GM12865 (cell line): ENCODE measurements at regions not wholly inside any gene's neighbourhood (a gene's known extent, or its start where the extent isn't known, plus 50 kb on each side); places are given as distances from the start of the nearest gene placed in this dataset.

Experiments used
- DNase-seq: peaks from one replicate; pipeline ENCODE4 v3.0.0; 2010; ENCODE audit warnings: low read depth
- H3K4me3 ChIP-seq: 2 replicates; pipeline ENCODE4 v1.5.1; 2011; ENCODE audit warnings: mild to moderate bottlenecking, low read depth, low read length, control low read depth
- TF ChIP-seq, protein P1 (sequence below): IDR thresholded peaks from 2 replicates; pipeline ENCODE4 v1.5.1; 2011; ENCODE audit warnings: low read length, control low read depth, low read depth, inconsistent platforms; ENCODE audit not compliant: insufficient read depth; ENCODE audit errors: missing control alignments

- no peak overlapping the region for H3K4me3 ChIP-seq
- TF ChIP-seq, protein P1, sequence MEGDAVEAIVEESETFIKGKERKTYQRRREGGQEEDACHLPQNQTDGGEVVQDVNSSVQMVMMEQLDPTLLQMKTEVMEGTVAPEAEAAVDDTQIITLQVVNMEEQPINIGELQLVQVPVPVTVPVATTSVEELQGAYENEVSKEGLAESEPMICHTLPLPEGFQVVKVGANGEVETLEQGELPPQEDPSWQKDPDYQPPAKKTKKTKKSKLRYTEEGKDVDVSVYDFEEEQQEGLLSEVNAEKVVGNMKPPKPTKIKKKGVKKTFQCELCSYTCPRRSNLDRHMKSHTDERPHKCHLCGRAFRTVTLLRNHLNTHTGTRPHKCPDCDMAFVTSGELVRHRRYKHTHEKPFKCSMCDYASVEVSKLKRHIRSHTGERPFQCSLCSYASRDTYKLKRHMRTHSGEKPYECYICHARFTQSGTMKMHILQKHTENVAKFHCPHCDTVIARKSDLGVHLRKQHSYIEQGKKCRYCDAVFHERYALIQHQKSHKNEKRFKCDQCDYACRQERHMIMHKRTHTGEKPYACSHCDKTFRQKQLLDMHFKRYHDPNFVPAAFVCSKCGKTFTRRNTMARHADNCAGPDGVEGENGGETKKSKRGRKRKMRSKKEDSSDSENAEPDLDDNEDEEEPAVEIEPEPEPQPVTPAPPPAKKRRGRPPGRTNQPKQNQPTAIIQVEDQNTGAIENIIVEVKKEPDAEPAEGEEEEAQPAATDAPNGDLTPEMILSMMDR: no peak
- DNase-seq: no peak
These were observed 141.4 kb downstream of the PHLDA1 start for GRCh38 chr12:75890141-75890540.

GRCh38 chr12:75888874-75889613, 142.5 kb downstream of the PHLDA1 start:
- no peak overlapping the region for H3K4me3 ChIP-seq
- TF ChIP-seq, protein P1: no peak
- no peak for DNase-seq

DNA sequence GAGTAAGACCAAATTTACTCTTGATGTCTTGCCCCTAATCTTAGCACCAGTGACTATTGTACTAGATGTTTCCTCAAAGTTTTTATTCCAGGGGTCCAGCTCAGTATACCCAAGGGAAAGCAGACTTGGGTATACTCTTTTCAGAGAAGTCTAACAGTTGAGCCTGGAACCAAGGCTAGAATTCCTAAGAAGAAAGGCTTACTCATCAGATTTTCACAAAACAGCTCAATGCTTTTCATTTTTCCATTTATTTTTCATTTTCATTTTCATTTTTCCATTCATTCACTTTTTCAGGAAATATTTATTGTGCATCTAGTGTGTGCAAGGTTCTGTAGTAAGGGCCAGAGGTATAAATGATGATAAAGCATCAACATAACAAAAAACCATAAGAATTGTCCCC, 143.2 kb downstream of the PHLDA1 start:
- no peak for DNase-seq
- no peak overlapping the region for H3K4me3 ChIP-seq
- TF ChIP-seq, protein P1: no peak

- TF ChIP-seq, protein P1: no peak
- no peak for DNase-seq
- no peak overlapping the region for H3K4me3 ChIP-seq
These were observed 143.6 kb downstream of the PHLDA1 start for GRCh38 chr12:75887979-75888378.

DNA sequence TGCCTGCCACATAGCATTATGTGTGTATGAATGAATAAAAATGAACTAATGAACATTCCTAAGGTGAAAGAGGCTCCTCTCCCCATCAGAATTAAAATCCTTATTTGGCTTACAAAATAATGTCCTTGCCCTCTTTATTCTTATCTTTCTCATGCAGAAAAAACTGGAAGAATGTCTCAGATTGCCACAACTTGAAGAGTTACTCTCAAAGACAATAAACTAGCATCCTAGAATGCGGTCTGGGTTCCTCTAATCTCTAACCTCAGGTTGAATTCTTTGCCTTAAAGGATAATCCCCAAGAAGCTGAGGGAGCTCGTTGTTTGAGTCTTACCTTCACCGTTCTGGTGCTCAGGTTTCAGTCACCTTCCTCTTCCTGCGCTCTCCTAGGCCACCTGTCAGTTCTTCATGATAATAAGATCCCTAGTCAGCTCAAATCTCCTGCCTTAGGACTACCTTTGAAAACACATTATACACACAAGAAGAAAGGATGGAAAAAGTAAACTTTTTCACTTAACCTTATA, 147.1 kb downstream of the PHLDA1 start:
- TF ChIP-seq, protein P1: no peak
- no peak for DNase-seq
- H3K4me3 ChIP-seq: no peak overlapping the region

DNA sequence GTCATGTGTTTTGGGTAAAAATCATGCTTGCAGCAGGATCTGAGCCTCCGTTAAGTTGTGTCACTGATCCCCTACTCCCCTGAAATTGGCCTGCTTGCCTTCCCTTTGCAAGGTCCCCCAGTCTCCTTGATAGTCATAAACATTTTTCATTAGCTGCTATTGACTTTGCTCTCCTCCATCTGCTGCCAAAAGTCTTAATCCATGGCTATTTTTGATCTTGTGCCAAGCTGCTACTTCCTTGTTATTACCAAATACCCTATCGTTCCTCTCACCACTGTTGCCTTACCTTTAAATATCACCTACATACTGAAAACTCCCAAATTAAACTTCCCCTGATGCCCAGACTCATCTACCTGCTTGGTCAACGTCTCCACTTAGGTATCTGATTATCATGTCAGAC, 148.3 kb downstream of the PHLDA1 start:
- TF ChIP-seq, protein P1: no peak
- H3K4me3 ChIP-seq: no peak overlapping the region
- no peak for DNase-seq

DNA sequence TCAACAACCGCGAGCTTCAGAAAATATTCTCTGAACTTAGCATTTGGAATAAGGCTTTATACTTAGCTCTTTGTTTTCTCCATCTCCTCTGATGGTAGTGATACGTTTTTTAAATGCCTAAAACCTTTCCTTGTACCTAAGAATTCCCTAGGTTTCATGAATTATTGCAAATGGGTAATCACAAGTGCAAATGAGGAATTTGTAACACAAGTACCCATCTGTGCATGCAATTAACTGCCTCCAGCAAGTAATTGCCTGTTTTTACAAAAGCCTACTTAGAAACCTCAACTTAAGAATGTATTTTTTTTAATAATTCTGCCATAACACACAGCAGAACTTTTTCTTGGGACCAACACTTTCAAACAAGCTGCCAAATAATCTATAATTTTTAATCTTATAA, 149.2 kb downstream of the PHLDA1 start:
- DNase-seq: no peak
- TF ChIP-seq, protein P1: no peak
- H3K4me3 ChIP-seq: no peak overlapping the region
